ENCODE measurements at regions not wholly inside any gene's neighbourhood (a gene's known extent, or its start where the extent isn't known, plus 50 kb on each side); places are given as distances from the start of the nearest gene placed in this dataset.
A peak's percentile ranks its signal among the peaks of the same experiment; 100 is the strongest.

DNA sequence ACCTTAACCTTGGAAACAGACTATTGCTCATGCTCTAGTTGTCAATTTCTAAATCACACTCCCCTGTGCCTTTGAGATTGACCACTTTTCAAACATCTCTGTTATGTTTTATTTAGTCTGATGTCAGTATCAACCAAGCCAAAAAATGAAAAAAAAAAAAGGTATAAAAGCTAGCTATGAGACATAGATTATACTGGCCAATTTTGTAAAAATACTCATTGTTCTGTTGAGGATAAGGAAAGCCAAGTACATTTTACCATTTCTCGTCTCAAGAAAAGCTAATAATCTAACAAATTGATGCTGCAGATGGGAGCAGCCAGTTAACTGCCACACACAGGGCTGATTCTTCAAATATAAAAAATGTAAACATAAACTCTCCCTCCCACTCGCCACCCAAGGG is 572.6 kb upstream of the KLF12 start:
- TF ChIP-seq, protein P1, sequence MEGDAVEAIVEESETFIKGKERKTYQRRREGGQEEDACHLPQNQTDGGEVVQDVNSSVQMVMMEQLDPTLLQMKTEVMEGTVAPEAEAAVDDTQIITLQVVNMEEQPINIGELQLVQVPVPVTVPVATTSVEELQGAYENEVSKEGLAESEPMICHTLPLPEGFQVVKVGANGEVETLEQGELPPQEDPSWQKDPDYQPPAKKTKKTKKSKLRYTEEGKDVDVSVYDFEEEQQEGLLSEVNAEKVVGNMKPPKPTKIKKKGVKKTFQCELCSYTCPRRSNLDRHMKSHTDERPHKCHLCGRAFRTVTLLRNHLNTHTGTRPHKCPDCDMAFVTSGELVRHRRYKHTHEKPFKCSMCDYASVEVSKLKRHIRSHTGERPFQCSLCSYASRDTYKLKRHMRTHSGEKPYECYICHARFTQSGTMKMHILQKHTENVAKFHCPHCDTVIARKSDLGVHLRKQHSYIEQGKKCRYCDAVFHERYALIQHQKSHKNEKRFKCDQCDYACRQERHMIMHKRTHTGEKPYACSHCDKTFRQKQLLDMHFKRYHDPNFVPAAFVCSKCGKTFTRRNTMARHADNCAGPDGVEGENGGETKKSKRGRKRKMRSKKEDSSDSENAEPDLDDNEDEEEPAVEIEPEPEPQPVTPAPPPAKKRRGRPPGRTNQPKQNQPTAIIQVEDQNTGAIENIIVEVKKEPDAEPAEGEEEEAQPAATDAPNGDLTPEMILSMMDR (IDR thresholded peaks at IDR 0.05; ENCODE audit: borderline replicate concordance, extremely low read depth, insufficient read depth): no peak
- DNase-seq (no peak), FAIRE-seq (no peak)
- Histone ChIP-seq H3K27me3 (ENCODE audit: control insufficient read depth, insufficient read depth, low read length) (no peaks in the 10 kb centered on the region), H3K4me1 (ENCODE audit: control insufficient read depth in 2 of 3, insufficient read depth in 2 of 3, low read depth in 1 of 3, low read length in 3 of 3) (no peaks in the 10 kb centered on the region), H3K9me3 (ENCODE audit: control insufficient read depth in 2 of 3, insufficient read depth in 1 of 3, low read length in 3 of 3) (no peaks in the 10 kb centered on the region), H3K9ac (ENCODE audit: low read length in 3 of 3) (no peak overlapping the region), H3K27ac (ENCODE audit: low read depth in 2 of 2, low read length in 2 of 2) (no peak overlapping the region), H3K4me3 (ENCODE audit: low read length in 3 of 3) (no peak overlapping the region), H3K36me3 (ENCODE audit: control insufficient read depth in 2 of 3, insufficient read depth in 3 of 3, low read length in 3 of 3) (no peaks in the 10 kb centered on the region)
- intact Hi-C loops (cut with DNase I): no loop called here

DNA sequence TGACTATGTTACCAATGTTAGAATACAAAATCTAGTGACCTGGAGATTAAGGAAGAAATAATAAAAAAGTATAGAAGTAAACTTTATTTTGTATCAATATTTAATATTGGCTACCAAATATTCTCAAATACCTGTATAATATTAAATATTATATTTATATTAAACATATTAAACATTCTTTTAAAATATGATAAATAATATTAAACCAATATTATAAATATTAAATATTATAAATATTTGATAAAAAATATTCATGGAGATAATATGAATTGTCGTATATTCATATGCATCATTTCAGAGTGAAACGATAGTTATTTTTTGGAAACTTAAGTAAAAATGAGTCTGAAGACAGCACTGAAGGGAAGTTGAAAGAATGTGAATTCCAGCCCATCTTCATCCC is 571.2 kb upstream of the KLF12 start:
- H3K9me3 ChIP-seq (ENCODE audit: control insufficient read depth in 2 of 3, insufficient read depth in 1 of 3, low read length in 3 of 3): no peaks in the 10 kb centered on the region
- H3K36me3 ChIP-seq (ENCODE audit: control insufficient read depth in 2 of 3, insufficient read depth in 3 of 3, low read length in 3 of 3): no peaks in the 10 kb centered on the region
- H3K9ac ChIP-seq (ENCODE audit: low read length in 3 of 3): no peak overlapping the region
- no peak overlapping the region for H3K27ac ChIP-seq (ENCODE audit: low read depth in 2 of 2, low read length in 2 of 2)
- H3K4me1 ChIP-seq (ENCODE audit: control insufficient read depth in 2 of 3, insufficient read depth in 2 of 3, low read depth in 1 of 3, low read length in 3 of 3): no peaks in the 10 kb centered on the region
- intact Hi-C loops (cut with DNase I): no loop called here
- no peak overlapping the region for H3K4me3 ChIP-seq (ENCODE audit: low read length in 3 of 3)
- peak; percentile 90 for FAIRE-seq
- TF ChIP-seq, protein P1 (IDR thresholded peaks at IDR 0.05; ENCODE audit: borderline replicate concordance, extremely low read depth, insufficient read depth): no peak
- no peaks in the 10 kb centered on the region for H3K27me3 ChIP-seq (ENCODE audit: control insufficient read depth, insufficient read depth, low read length)
- DNase-seq: no peak

DNA sequence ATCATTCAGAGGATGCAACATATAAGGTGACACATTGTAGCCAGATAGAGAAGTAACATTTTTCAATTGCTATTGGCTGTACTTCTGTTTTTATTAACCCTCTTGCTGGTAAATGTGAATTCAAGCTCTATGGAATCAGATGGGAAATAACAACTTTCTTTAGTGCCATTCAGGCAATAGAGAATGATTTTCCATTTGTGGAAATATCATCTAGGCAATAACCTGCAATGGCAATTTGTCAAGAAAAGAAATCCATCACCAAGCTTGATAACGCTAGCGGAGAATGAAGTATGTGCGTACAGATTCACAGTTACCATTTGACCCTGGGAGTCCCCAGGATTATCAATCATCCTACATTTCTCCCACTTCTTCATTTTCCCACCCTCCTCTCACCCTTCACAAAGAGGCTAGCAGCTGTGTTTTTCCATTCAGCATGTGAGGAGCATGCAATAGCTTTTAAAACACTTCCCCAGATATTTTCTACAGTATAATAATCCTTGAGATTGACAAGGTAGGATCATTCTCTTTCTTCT is 569.7 kb upstream of the KLF12 start:
- TF ChIP-seq, protein P1 (IDR thresholded peaks at IDR 0.05; ENCODE audit: borderline replicate concordance, extremely low read depth, insufficient read depth): no peak
- intact Hi-C loops (cut with DNase I): no loop called here
- H3K4me3 ChIP-seq (ENCODE audit: low read length in 3 of 3): no peak overlapping the region
- H3K9ac ChIP-seq (ENCODE audit: low read length in 3 of 3): no peak overlapping the region
- DNase-seq (no peak), FAIRE-seq (no peak)
- no peaks in the 10 kb centered on the region for H3K36me3 ChIP-seq (ENCODE audit: control insufficient read depth in 2 of 3, insufficient read depth in 3 of 3, low read length in 3 of 3)
- no peak overlapping the region for H3K27ac ChIP-seq (ENCODE audit: low read depth in 2 of 2, low read length in 2 of 2)
- H3K27me3 ChIP-seq (ENCODE audit: control insufficient read depth, insufficient read depth, low read length): no peaks in the 10 kb centered on the region
- no peaks in the 10 kb centered on the region for H3K9me3 ChIP-seq (ENCODE audit: control insufficient read depth in 2 of 3, insufficient read depth in 1 of 3, low read length in 3 of 3)
- no peaks in the 10 kb centered on the region for H3K4me1 ChIP-seq (ENCODE audit: control insufficient read depth in 2 of 3, insufficient read depth in 2 of 3, low read depth in 1 of 3, low read length in 3 of 3)
